PC-9 (cell line): ENCODE measurements at regions not wholly inside any gene's neighbourhood (a gene's known extent, or its start where the extent isn't known, plus 50 kb on each side); places are given as distances from the start of the nearest gene placed in this dataset.

Source experiments
- BruUV-seq: library from RNA; stranded (reverse); fragments of 400-500 nt; replicated peaks from 2 replicates; lab custom pipeline; 2021; lab: Mats Ljungman, UMichigan
- CTCF ChIA-PET: fragments of 300-600 bp; sonication (Branson Sonifier 250); formaldehyde crosslinking; loops from one replicate; lab custom pipeline; 2022; ENCODE audit warnings: antibody characterized with exemption; lab: Charles Lee
- POLR2A ChIA-PET: fragments of 300-600 bp; sonication (Branson Sonifier 250); formaldehyde crosslinking; loops from one replicate; lab custom pipeline; 2022; ENCODE audit warnings: antibody characterized with exemption; ENCODE audit not compliant: unreplicated experiment; lab: Charles Lee
- DNase-seq, 2 experiments: peaks; one replicate each; pipeline versions ENCODE4 v3.0.0 to v3.0.0-alpha.2; 2015 to 2022; ENCODE audit warnings: mixed read lengths in 1 of 2
- H2AFZ ChIP-seq: fragments of 200-600 bp; sonication (generic); 2 replicates; pipeline ENCODE4 v1.8.1; 2017; ENCODE audit warnings: antibody characterized with exemption
- H3F3A ChIP-seq: fragments of 200-600 bp; sonication (generic); 2 replicates; pipeline ENCODE4 v1.8.1; 2017; ENCODE audit warnings: antibody characterized with exemption, mild to moderate bottlenecking, low read depth; ENCODE audit not compliant: insufficient read depth
- H3K27ac ChIP-seq: fragments of 200-600 bp; sonication (generic); 2 replicates; pipeline ENCODE4 v1.6.1; 2016; ENCODE audit warnings: mixed run types
- H3K27me3 ChIP-seq: fragments of 200-600 bp; sonication (generic); 2 replicates; pipeline ENCODE4 v1.6.1; 2016; ENCODE audit warnings: low read depth, mixed run types; ENCODE audit not compliant: insufficient read depth
- H3K36me3 ChIP-seq: fragments of 200-600 bp; sonication (generic); 2 replicates; pipeline ENCODE4 v1.6.1; 2016; ENCODE audit warnings: low read depth, mixed run types
- H3K4me1 ChIP-seq: fragments of 200-600 bp; sonication (generic); replicated peaks from 2 replicates; pipeline ENCODE4 v1.6.1; 2016; ENCODE audit warnings: mixed run types; ENCODE audit not compliant: insufficient read depth
- H3K4me2 ChIP-seq: fragments of 200-600 bp; sonication (generic); 2 replicates; pipeline ENCODE4 v1.6.1; 2017; ENCODE audit warnings: mixed run types
- H3K4me3 ChIP-seq: fragments of 200-600 bp; sonication (generic); 2 replicates; pipeline ENCODE4 v1.6.1; 2016; ENCODE audit warnings: mixed run types
- H3K79me2 ChIP-seq: fragments of 200-600 bp; sonication (generic); 2 replicates; pipeline ENCODE4 v1.6.1; 2017; ENCODE audit warnings: low read depth, mixed run types
- H3K9me2 ChIP-seq: fragments of 200-600 bp; sonication (generic); 2 replicates; pipeline ENCODE4 v1.8.1; 2017; ENCODE audit warnings: mild to moderate bottlenecking; ENCODE audit not compliant: insufficient read depth
- H3K9me3 ChIP-seq: fragments of 200-600 bp; sonication (generic); 2 replicates; pipeline ENCODE4 v1.8.1; 2016; ENCODE audit warnings: low read depth; ENCODE audit not compliant: insufficient read depth
- H4K20me1 ChIP-seq: fragments of 200-600 bp; sonication (generic); 2 replicates; pipeline ENCODE4 v1.8.1; 2017; ENCODE audit not compliant: insufficient read depth
- CTCF ChIP-seq: fragments of 200-600 bp; sonication (generic); conservative IDR thresholded peaks from 2 replicates; pipeline ENCODE4 v1.6.1; 2017; ENCODE audit warnings: mixed run types, antibody characterized with exemption, mild to moderate bottlenecking, moderate library complexity
- EZH2 ChIP-seq: fragments of 200-600 bp; sonication (generic); IDR thresholded peaks from 2 replicates; pipeline ENCODE4 v1.8.0; 2017; ENCODE audit warnings: antibody characterized with exemption, low read depth
- intact Hi-C: fragments of 100-400 bp; cut with micrococcal nuclease; formaldehyde crosslinking; loops from one replicate; pipeline ENCODE4 v1.10.0; 2022; ENCODE audit not compliant: unreplicated experiment

GRCh38 chr13:53863520-53863919, 834.9 kb downstream of the OLFM4 start:
- no peaks in the 10 kb centered on the region for H3K9me2 ChIP-seq
- BruUV-seq, result no TSS peak
- no peak for DNase-seq
- no peak overlapping the region for H2AFZ ChIP-seq
- H3K9me3 ChIP-seq, result no peaks in the 10 kb centered on the region
- no peak for TF ChIP-seq EZH2
- TF ChIP-seq CTCF, result no peak
- intact Hi-C loops, result no loop called here
- ChIA-PET CTCF (no interaction called here), POLR2A (no interaction called here)
- no peaks in the 10 kb centered on the region for H4K20me1 ChIP-seq
- H3K4me1 ChIP-seq, result no peaks in the 10 kb centered on the region
- H3K27me3 ChIP-seq, result no peaks in the 10 kb centered on the region
- no peak overlapping the region for H3K4me2 ChIP-seq
- no peaks in the 10 kb centered on the region for H3K36me3 ChIP-seq
- H3K27ac ChIP-seq, result no peak overlapping the region
- no peaks in the 10 kb centered on the region for H3K79me2 ChIP-seq
- H3K4me3 ChIP-seq, result no peak overlapping the region
- no peaks in the 10 kb centered on the region for H3F3A ChIP-seq

GRCh38 chr13:53873558-53873957, 844.9 kb downstream of the OLFM4 start:
- Histone ChIP-seq H3K9me3 (no peaks in the 10 kb centered on the region), H2AFZ (no peak overlapping the region), H3K27me3 (no peaks in the 10 kb centered on the region), H4K20me1 (no peaks in the 10 kb centered on the region), H3F3A (no peaks in the 10 kb centered on the region), H3K4me2 (no peak overlapping the region), H3K36me3 (no peaks in the 10 kb centered on the region), H3K79me2 (no peaks in the 10 kb centered on the region), H3K27ac (no peak overlapping the region), H3K4me1 (no peaks in the 10 kb centered on the region), H3K4me3 (no peak overlapping the region), H3K9me2 (no peaks in the 10 kb centered on the region)
- POLR2A ChIA-PET, result no interaction called here
- TF ChIP-seq CTCF (no peak), EZH2 (no peak)
- intact Hi-C loops, result no loop called here
- BruUV-seq, result no TSS peak
- CTCF ChIA-PET, result no interaction called here
- no peak for DNase-seq

GRCh38 chr13:53878861-53879260, 850.2 kb downstream of the OLFM4 start:
- TF ChIP-seq CTCF, result no peak
- TF ChIP-seq EZH2, result no peak
- no TSS peak for BruUV-seq
- Histone ChIP-seq H4K20me1 (no peaks in the 10 kb centered on the region), H3K36me3 (no peaks in the 10 kb centered on the region), H3K4me1 (no peaks in the 10 kb centered on the region), H3K79me2 (no peaks in the 10 kb centered on the region), H2AFZ (no peak overlapping the region), H3K9me3 (no peaks in the 10 kb centered on the region), H3K4me2 (no peak overlapping the region), H3K27me3 (no peaks in the 10 kb centered on the region), H3F3A (no peaks in the 10 kb centered on the region), H3K4me3 (no peak overlapping the region), H3K9me2 (no peaks in the 10 kb centered on the region; the same call in 1 of the 2 replicates), H3K27ac (no peak overlapping the region)
- intact Hi-C loops, result no loop called here
- CTCF ChIA-PET, result no interaction called here
- POLR2A ChIA-PET, result no interaction called here
- no peak for DNase-seq
